MM.1S (cell line): ENCODE measurements at regions not wholly inside any gene's neighbourhood (a gene's known extent, or its start where the extent isn't known, plus 50 kb on each side); places are given as distances from the start of the nearest gene placed in this dataset.

Source experiments
- DNase-seq: peaks from one replicate; pipeline ENCODE4 v3.0.0-alpha.2; 2015
- H2AFZ ChIP-seq: fragments of 300-600 bp; sonication (generic); 2 replicates; pipeline ENCODE4 v1.6.0; 2016; ENCODE audit warnings: antibody characterized with exemption, low read length
- H3F3A ChIP-seq: fragments of 300-600 bp; sonication (generic); 2 replicates; pipeline ENCODE4 v1.6.1; 2016; ENCODE audit warnings: mild to moderate bottlenecking, antibody characterized with exemption, low read length, moderate library complexity, mixed read lengths; ENCODE audit not compliant: insufficient read depth
- H3K27ac ChIP-seq: fragments of 300-600 bp; sonication (generic); 2 replicates; pipeline ENCODE4 v1.5.1; 2016; ENCODE audit warnings: mild to moderate bottlenecking, low read length
- H3K27me3 ChIP-seq: fragments of 300-600 bp; sonication (generic); replicated peaks from 2 replicates; pipeline ENCODE4 v1.6.0; 2016; ENCODE audit warnings: low read length; ENCODE audit not compliant: insufficient read depth
- H3K36me3 ChIP-seq: fragments of 300-600 bp; sonication (generic); replicated peaks from 2 replicates; pipeline ENCODE4 v1.6.1; 2016; ENCODE audit warnings: mild to moderate bottlenecking, low read length, mixed read lengths; ENCODE audit not compliant: insufficient read depth
- H3K4me1 ChIP-seq: fragments of 300-600 bp; sonication (generic); 2 replicates; pipeline ENCODE4 v1.6.1; 2016; ENCODE audit warnings: low read length, mixed read lengths
- H3K4me2 ChIP-seq: fragments of 300-600 bp; sonication (generic); 2 replicates; pipeline ENCODE4 v1.6.0; 2016; ENCODE audit warnings: low read depth, low read length
- H3K4me3 ChIP-seq: fragments of 300-600 bp; sonication (generic); 2 replicates; pipeline ENCODE4 v1.5.1; 2016; ENCODE audit warnings: low read length, mixed read lengths
- H3K79me2 ChIP-seq: fragments of 300-600 bp; sonication (generic); 2 replicates; pipeline ENCODE4 v1.6.1; 2016; ENCODE audit warnings: mixed run types, low read length, mixed read lengths
- H3K9ac ChIP-seq: fragments of 300-600 bp; sonication (generic); 2 replicates; pipeline ENCODE4 v1.6.1; 2016; ENCODE audit warnings: low read length, mixed read lengths
- H3K9me2 ChIP-seq: fragments of 300-600 bp; sonication (generic); replicated peaks from 2 replicates; pipeline ENCODE4 v1.6.1; 2016; ENCODE audit warnings: mild to moderate bottlenecking, low read length, mixed read lengths; ENCODE audit not compliant: insufficient read depth
- H3K9me3 ChIP-seq: fragments of 300-600 bp; sonication (generic); replicated peaks from 2 replicates; pipeline ENCODE4 v1.6.1; 2016; ENCODE audit warnings: mild to moderate bottlenecking, low read length, mixed read lengths; ENCODE audit not compliant: insufficient read depth
- H4K20me1 ChIP-seq: fragments of 300-600 bp; sonication (generic); 2 replicates; pipeline ENCODE4 v1.6.1; 2016; ENCODE audit warnings: mild to moderate bottlenecking, low read length, moderate library complexity, mixed read lengths; ENCODE audit not compliant: insufficient read depth
- EZH2 ChIP-seq: fragments of 300-600 bp; sonication (generic); optimal IDR thresholded peaks from 2 replicates; pipeline ENCODE3; 2017; ENCODE audit warnings: low read depth, mild to moderate bottlenecking, antibody characterized with exemption, low read length, mixed read lengths
- EZH2phosphoT487 ChIP-seq: fragments of 300-600 bp; sonication (generic); IDR thresholded peaks from 2 replicates; pipeline ENCODE4 v1.6.1; 2018; ENCODE audit warnings: antibody characterized with exemption, low read length
- TF ChIP-seq, protein P1 (sequence below): fragments of 300-600 bp; sonication (generic); IDR thresholded peaks from 2 replicates; pipeline ENCODE4 v1.5.1; 2016; ENCODE audit warnings: antibody characterized with exemption, low read length, mixed read lengths

GRCh38 chr5:9787861-9788600 lies 157.9 kb upstream of the TAS2R1 start:
- Histone ChIP-seq H3K4me3 (no peak overlapping the region), H3K27ac (no peak overlapping the region)
- DNase-seq: no peak

DNA sequence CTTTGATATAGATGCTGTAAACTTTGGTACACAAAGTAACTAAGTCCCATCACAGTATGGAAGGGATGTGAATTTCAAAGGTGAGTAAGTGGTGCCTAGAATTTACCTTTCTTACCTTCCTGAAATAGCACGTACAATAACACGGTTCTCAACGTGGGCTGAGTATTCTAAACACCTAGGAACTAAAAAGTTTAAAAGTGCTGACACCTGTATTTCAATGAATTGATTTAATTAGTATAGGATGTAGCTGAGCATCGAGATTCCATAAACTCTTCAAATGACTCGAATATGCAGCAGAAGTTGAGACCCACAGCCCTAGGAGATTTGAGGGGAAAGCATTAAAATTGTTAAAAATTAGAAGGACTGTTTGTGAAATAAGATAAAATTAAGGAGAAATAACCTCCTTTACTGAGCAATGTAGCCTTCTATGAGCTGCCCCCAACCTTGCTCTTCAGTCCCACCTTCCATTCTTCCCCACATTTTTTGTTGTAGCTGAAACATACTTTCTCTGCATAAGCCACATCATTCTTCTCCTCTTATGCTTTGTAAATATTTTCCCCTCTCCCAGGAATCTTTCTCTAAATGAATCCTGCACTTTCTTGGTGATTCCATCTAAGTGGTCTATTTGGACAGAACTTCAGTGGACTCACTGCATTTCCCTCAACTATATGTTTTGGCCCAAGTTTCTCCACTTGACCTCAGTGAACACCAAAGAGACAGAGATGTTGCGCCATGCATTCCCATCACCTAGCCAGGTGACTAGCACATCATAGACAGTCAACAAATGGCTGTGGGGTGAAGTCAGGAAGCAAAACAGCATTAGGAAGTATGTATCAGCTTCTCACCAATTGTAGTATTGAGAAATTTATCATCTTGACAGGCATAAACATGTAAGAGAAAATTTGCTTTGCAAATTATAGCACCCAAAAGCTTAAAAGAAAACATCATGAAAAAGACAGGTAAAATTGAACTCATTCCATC lies 156.5 kb upstream of the TAS2R1 start:
- DNase-seq: no peak
- no peaks in the 10 kb centered on the region for H3K9me2 ChIP-seq
- TF ChIP-seq EZH2 (no peak), EZH2phosphoT487 (no peak)
- TF ChIP-seq, protein P1, sequence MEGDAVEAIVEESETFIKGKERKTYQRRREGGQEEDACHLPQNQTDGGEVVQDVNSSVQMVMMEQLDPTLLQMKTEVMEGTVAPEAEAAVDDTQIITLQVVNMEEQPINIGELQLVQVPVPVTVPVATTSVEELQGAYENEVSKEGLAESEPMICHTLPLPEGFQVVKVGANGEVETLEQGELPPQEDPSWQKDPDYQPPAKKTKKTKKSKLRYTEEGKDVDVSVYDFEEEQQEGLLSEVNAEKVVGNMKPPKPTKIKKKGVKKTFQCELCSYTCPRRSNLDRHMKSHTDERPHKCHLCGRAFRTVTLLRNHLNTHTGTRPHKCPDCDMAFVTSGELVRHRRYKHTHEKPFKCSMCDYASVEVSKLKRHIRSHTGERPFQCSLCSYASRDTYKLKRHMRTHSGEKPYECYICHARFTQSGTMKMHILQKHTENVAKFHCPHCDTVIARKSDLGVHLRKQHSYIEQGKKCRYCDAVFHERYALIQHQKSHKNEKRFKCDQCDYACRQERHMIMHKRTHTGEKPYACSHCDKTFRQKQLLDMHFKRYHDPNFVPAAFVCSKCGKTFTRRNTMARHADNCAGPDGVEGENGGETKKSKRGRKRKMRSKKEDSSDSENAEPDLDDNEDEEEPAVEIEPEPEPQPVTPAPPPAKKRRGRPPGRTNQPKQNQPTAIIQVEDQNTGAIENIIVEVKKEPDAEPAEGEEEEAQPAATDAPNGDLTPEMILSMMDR: no peak
- H3K27me3 ChIP-seq: no peaks in the 10 kb centered on the region
- no peaks in the 10 kb centered on the region for H3K36me3 ChIP-seq
- no peak overlapping the region for H3K4me2 ChIP-seq
- H3K4me3 ChIP-seq: no peak overlapping the region
- no peaks in the 10 kb centered on the region for H4K20me1 ChIP-seq
- H2AFZ ChIP-seq: no peak overlapping the region
- no peak overlapping the region for H3K9ac ChIP-seq
- no peak overlapping the region for H3K27ac ChIP-seq
- H3K4me1 ChIP-seq: no peaks in the 10 kb centered on the region
- no peaks in the 10 kb centered on the region for H3F3A ChIP-seq
- H3K9me3 ChIP-seq: no peaks in the 10 kb centered on the region
- no peaks in the 10 kb centered on the region for H3K79me2 ChIP-seq

More at GRCh38 chr5:9787861-9788600, 157.9 kb upstream of the TAS2R1 start:
- H3K9ac ChIP-seq: no peak overlapping the region
- H3K27me3 ChIP-seq: no peaks in the 10 kb centered on the region
- H4K20me1 ChIP-seq: no peaks in the 10 kb centered on the region
- no peak overlapping the region for H3K4me2 ChIP-seq
- no peaks in the 10 kb centered on the region for H3K4me1 ChIP-seq
- no peak overlapping the region for H2AFZ ChIP-seq
- no peaks in the 10 kb centered on the region for H3K9me2 ChIP-seq
- no peaks in the 10 kb centered on the region for H3F3A ChIP-seq
- TF ChIP-seq EZH2 (no peak), EZH2phosphoT487 (no peak)
- TF ChIP-seq, protein P1: no peak
- H3K79me2 ChIP-seq: no peaks in the 10 kb centered on the region
- H3K9me3 ChIP-seq: no peaks in the 10 kb centered on the region
- no peaks in the 10 kb centered on the region for H3K36me3 ChIP-seq

GRCh38 chr5:9785751-9786150 lies 155.6 kb upstream of the TAS2R1 start:
- Histone ChIP-seq H3K27ac (no peak overlapping the region), H3K9me3 (no peaks in the 10 kb centered on the region), H3K27me3 (no peaks in the 10 kb centered on the region), H3K79me2 (no peaks in the 10 kb centered on the region), H3K36me3 (no peaks in the 10 kb centered on the region), H3K4me1 (no peaks in the 10 kb centered on the region), H2AFZ (no peak overlapping the region), H4K20me1 (no peaks in the 10 kb centered on the region), H3F3A (no peaks in the 10 kb centered on the region), H3K9me2 (no peaks in the 10 kb centered on the region), H3K4me2 (no peak overlapping the region), H3K9ac (no peak overlapping the region), H3K4me3 (no peak overlapping the region)
- TF ChIP-seq, protein P1: no peak
- TF ChIP-seq EZH2: no peak
- no peak for TF ChIP-seq EZH2phosphoT487
- no peak for DNase-seq
